T-helper 1 cell treated with Interleukin-12 subunit alpha and Interleukin-12 subunit beta and Interleukin-4 antibody, amounts not matched to agents 30 μg/mL and 1 μg/mL, for 36 hours (primary cell): ENCODE measurements at regions not wholly inside any gene's neighbourhood (a gene's known extent, or its start where the extent isn't known, plus 50 kb on each side); places are given as distances from the start of the nearest gene placed in this dataset.

Experiments used
- H3K27ac Mint-ChIP-seq: one replicate; pipeline ENCODE4 v1.8.0; 2021; ENCODE audit warnings: mild to moderate bottlenecking, mixed read lengths
- H3K27me3 Mint-ChIP-seq: one replicate; pipeline ENCODE4 v1.8.0; 2021; ENCODE audit warnings: low read depth, mixed read lengths
- H3K36me3 Mint-ChIP-seq: one replicate; pipeline ENCODE4 v1.8.0; 2021; ENCODE audit warnings: low read depth, mixed read lengths
- H3K4me1 Mint-ChIP-seq: one replicate; pipeline ENCODE4 v1.8.0; 2021; ENCODE audit warnings: low read depth, mixed read lengths
- H3K4me3 Mint-ChIP-seq: one replicate; pipeline ENCODE4 v1.8.0; 2021; ENCODE audit warnings: mild to moderate bottlenecking, moderate library complexity, mixed read lengths
- H3K9me3 Mint-ChIP-seq: one replicate; pipeline ENCODE4 v1.8.0; 2021; ENCODE audit warnings: mixed read lengths

DNA sequence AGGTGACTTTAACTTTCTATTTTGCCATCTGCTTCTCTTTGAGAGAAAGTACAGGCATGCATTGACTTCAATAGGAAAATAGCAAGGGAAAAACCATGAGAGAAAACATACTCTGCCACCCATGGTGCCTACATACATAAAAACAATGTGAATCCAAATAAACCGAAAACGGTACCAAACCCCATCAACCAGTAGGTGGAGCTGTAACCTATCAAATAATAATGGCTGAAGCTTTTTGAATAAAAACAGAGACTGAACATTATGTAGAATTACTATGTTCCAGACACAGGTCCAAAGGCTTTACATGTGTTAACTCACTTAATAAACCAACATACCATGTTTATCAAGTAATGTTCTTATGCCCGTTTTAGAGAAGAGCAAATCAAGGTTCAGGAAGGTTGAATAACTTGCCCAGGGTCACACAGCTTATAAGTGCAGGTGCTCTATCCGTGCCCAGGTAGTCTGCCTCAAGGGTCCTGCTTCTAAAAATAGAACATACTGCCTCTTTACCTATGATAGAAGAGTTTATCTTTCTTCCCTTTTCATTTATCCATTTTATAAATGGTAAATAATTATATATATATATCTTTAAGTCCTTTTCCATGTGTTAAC, 293.9 kb upstream of the SYT4 start:
- H3K4me1 Mint-ChIP-seq: no peaks in the 10 kb centered on the region
- no peaks in the 10 kb centered on the region for H3K27me3 Mint-ChIP-seq
- no peaks in the 10 kb centered on the region for H3K9me3 Mint-ChIP-seq
- no peak overlapping the region for H3K4me3 Mint-ChIP-seq
- H3K27ac Mint-ChIP-seq: no peak overlapping the region
- no peaks in the 10 kb centered on the region for H3K36me3 Mint-ChIP-seq

DNA sequence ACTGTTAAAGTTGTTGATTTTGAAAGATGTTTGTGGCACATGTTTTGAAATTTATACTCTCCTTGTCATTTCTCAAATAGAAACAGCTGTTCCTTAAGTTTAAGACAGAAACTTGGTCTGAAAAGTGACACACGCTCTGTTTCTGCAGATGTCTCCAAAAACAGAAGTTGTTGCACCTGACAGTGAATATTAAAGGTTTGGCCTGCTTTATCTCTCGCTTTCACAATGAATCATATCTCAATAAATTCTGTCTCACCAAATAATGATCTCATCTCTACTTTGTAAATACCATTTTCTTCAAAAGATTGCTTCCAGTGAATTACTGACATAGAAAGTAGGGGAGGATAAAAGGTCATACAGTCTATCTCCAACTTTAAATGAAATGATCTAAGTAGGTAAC, 294.9 kb upstream of the SYT4 start:
- Mint-ChIP-seq H3K9me3 (no peaks in the 10 kb centered on the region), H3K27me3 (no peaks in the 10 kb centered on the region), H3K27ac (no peak overlapping the region), H3K4me1 (no peaks in the 10 kb centered on the region), H3K4me3 (no peak overlapping the region), H3K36me3 (no peaks in the 10 kb centered on the region)

GRCh38 chr18:43574974-43575373, 297.7 kb upstream of the SYT4 start:
- Mint-ChIP-seq H3K27me3 (no peaks in the 10 kb centered on the region), H3K27ac (no peak overlapping the region), H3K9me3 (no peaks in the 10 kb centered on the region), H3K4me3 (no peak overlapping the region), H3K36me3 (no peaks in the 10 kb centered on the region), H3K4me1 (no peaks in the 10 kb centered on the region)

DNA sequence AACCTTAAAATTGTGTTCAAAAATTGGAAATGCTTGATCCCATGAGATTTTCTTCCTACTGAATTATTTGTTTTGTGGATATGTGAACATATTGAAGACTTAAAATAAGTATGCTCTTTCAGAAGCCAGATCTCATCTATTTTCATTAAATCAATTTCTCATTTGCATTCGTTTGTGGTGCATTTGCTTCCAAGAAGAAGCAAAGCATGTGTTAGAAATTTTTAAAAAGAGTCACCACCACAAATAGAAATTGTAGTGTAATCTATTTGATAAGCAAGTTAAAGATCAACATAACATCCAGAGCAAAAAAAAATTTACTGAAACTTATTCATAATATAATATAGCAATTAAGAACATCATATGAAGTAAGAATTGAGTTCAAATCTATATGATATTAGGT, 300.9 kb upstream of the SYT4 start:
- no peaks in the 10 kb centered on the region for H3K4me1 Mint-ChIP-seq
- no peaks in the 10 kb centered on the region for H3K36me3 Mint-ChIP-seq
- H3K27me3 Mint-ChIP-seq: no peaks in the 10 kb centered on the region
- H3K27ac Mint-ChIP-seq: no peak overlapping the region
- no peak overlapping the region for H3K4me3 Mint-ChIP-seq
- no peaks in the 10 kb centered on the region for H3K9me3 Mint-ChIP-seq

DNA sequence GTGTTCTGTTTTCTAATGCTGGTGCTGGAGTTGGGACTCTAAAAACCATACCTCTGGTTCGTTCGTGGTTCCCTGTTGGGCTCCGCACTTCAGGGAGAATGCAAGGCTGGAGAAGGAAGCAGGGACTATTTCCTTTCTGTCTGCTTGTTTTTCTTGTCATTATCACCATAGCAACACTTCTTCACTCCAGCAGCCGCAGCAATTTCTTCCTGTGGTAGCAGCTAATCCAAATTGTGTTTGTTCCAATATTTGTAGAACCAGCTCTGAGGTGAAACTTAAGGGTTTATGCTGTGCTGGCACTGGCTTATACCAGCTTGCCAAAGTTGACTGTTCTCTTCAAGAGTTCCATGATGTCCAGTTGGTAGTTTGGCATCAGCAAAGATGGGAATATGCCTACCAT, 301.4 kb upstream of the SYT4 start:
- H3K27ac Mint-ChIP-seq: no peak overlapping the region
- H3K4me1 Mint-ChIP-seq: no peaks in the 10 kb centered on the region
- H3K36me3 Mint-ChIP-seq: no peaks in the 10 kb centered on the region
- H3K9me3 Mint-ChIP-seq: no peaks in the 10 kb centered on the region
- no peak overlapping the region for H3K4me3 Mint-ChIP-seq
- no peaks in the 10 kb centered on the region for H3K27me3 Mint-ChIP-seq

- Mint-ChIP-seq H3K27me3 (no peaks in the 10 kb centered on the region), H3K4me3 (no peak overlapping the region), H3K4me1 (no peaks in the 10 kb centered on the region), H3K36me3 (no peaks in the 10 kb centered on the region), H3K27ac (no peak overlapping the region), H3K9me3 (no peaks in the 10 kb centered on the region)
Measured at GRCh38 chr18:43581936-43582519, 304.7 kb upstream of the SYT4 start.

- H3K36me3 Mint-ChIP-seq: no peaks in the 10 kb centered on the region
- H3K4me3 Mint-ChIP-seq: no peak overlapping the region
- no peaks in the 10 kb centered on the region for H3K4me1 Mint-ChIP-seq
- H3K27me3 Mint-ChIP-seq: no peaks in the 10 kb centered on the region
- no peaks in the 10 kb centered on the region for H3K9me3 Mint-ChIP-seq
- no peak overlapping the region for H3K27ac Mint-ChIP-seq
Measured at GRCh38 chr18:43587538-43588153, 310.4 kb upstream of the SYT4 start.

GRCh38 chr18:43588838-43589237, 311.5 kb upstream of the SYT4 start:
- H3K4me3 Mint-ChIP-seq: no peak overlapping the region
- no peaks in the 10 kb centered on the region for H3K9me3 Mint-ChIP-seq

GRCh38 chr18:43589611-43590151, 312.4 kb upstream of the SYT4 start:
- no peak overlapping the region for H3K27ac Mint-ChIP-seq
- no peak overlapping the region for H3K4me3 Mint-ChIP-seq
- no peaks in the 10 kb centered on the region for H3K36me3 Mint-ChIP-seq
- H3K27me3 Mint-ChIP-seq: no peaks in the 10 kb centered on the region
- no peaks in the 10 kb centered on the region for H3K4me1 Mint-ChIP-seq
- no peaks in the 10 kb centered on the region for H3K9me3 Mint-ChIP-seq

More at GRCh38 chr18:43588838-43589237, 311.5 kb upstream of the SYT4 start:
- H3K27me3 Mint-ChIP-seq: no peaks in the 10 kb centered on the region
- no peak overlapping the region for H3K27ac Mint-ChIP-seq
- no peaks in the 10 kb centered on the region for H3K4me1 Mint-ChIP-seq
- no peaks in the 10 kb centered on the region for H3K36me3 Mint-ChIP-seq

- no peaks in the 10 kb centered on the region for H3K9me3 Mint-ChIP-seq
- H3K4me3 Mint-ChIP-seq: no peak overlapping the region
- no peaks in the 10 kb centered on the region for H3K27me3 Mint-ChIP-seq
- no peak overlapping the region for H3K27ac Mint-ChIP-seq
- no peaks in the 10 kb centered on the region for H3K36me3 Mint-ChIP-seq
- no peaks in the 10 kb centered on the region for H3K4me1 Mint-ChIP-seq
Measured at GRCh38 chr18:43590182-43590903, 313.1 kb upstream of the SYT4 start.

- Mint-ChIP-seq H3K27ac (no peak overlapping the region), H3K9me3 (no peaks in the 10 kb centered on the region), H3K4me3 (no peak overlapping the region), H3K27me3 (no peaks in the 10 kb centered on the region), H3K36me3 (no peaks in the 10 kb centered on the region), H3K4me1 (no peaks in the 10 kb centered on the region)
Measured at GRCh38 chr18:43592269-43592668, 315.0 kb upstream of the SYT4 start.

DNA sequence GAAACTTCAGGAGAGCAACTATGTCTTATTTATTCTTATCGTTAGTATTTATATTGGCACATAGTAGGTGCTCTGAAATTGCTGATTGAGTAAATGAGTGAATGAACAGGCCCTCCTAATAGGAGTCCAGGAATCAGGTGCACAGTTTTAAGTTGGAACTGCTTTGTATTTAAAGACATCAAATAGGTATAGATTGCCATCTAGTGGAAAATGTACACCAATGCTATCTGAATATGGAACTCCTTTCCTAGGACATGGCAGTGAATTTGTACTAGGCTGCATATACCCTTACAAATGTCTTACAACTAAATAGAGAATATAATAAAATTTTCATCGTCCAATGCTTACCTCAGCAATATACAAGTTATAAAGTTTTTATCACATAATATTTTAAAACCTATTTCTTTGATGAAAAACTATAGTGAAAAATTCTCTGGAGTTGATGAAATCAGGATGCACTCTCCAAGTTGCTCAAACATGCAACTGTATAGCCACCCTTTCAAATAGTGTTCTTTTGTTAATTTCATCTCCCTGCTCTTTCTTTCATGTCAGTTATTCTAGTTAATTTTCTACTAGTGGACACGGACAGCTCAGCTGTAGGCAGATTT, 318.9 kb upstream of the SYT4 start:
- no peaks in the 10 kb centered on the region for H3K9me3 Mint-ChIP-seq
- H3K27ac Mint-ChIP-seq: no peak overlapping the region
- H3K36me3 Mint-ChIP-seq: no peaks in the 10 kb centered on the region
- H3K4me1 Mint-ChIP-seq: no peaks in the 10 kb centered on the region
- H3K27me3 Mint-ChIP-seq: no peaks in the 10 kb centered on the region
- H3K4me3 Mint-ChIP-seq: no peak overlapping the region

GRCh38 chr18:43601432-43601831, 324.1 kb upstream of the SYT4 start:
- Mint-ChIP-seq H3K36me3 (no peaks in the 10 kb centered on the region), H3K4me1 (no peaks in the 10 kb centered on the region), H3K27ac (no peak overlapping the region), H3K27me3 (no peaks in the 10 kb centered on the region), H3K4me3 (no peak overlapping the region), H3K9me3 (peaks cover 8% of the 10 kb centered on the region)

- H3K36me3 Mint-ChIP-seq: no peaks in the 10 kb centered on the region
- no peaks in the 10 kb centered on the region for H3K27me3 Mint-ChIP-seq
- no peaks in the 10 kb centered on the region for H3K4me1 Mint-ChIP-seq
- peaks cover 11% of the 10 kb centered on the region for H3K9me3 Mint-ChIP-seq
- H3K27ac Mint-ChIP-seq: no peak overlapping the region
- no peak overlapping the region for H3K4me3 Mint-ChIP-seq
Measured at GRCh38 chr18:43605224-43605623, 327.9 kb upstream of the SYT4 start.
